ENCODE measurements at regions not wholly inside any gene's neighbourhood (a gene's known extent, or its start where the extent isn't known, plus 50 kb on each side); places are given as distances from the start of the nearest gene placed in this dataset.

DNA sequence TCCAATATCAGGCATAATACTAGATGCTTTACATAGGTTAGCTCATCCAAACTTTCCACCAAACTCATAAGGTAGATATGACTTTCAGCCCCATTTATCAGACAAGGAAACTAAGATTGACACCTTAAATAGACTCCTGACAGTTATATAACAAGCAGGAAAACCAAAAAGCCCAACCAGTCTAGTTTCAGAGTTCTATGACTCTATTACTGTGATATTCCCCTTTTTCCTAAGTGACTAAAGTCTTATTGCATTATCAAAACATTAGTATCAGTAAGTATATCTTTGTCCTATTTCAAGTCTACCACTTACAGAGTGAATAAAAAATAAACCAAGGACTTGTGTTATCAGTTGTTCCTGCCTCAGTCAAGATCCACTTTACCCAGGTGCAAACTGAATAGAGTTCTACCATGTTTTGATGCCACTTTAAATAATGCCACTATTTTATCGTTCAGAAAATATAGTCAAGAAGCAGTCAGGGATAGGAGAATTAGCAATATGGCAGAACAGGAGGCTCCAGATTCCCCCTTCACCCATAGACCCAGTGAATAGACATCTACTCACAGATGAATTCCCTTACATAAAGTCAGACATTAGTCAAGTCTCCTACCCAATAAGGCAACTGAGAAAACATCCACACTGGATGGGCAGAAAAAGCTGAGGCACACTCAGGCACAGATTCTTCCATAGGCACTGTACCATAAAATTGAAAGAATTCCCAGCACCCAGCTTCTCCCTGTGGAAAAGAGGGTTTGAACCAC is 74.1 kb downstream of the CRPPA start:
- no peak for ATAC-seq (ENCODE audit: low FRiP score)
- DNase-seq (ENCODE audit: low spot score) = no peak
- TF ChIP-seq, protein P1, sequence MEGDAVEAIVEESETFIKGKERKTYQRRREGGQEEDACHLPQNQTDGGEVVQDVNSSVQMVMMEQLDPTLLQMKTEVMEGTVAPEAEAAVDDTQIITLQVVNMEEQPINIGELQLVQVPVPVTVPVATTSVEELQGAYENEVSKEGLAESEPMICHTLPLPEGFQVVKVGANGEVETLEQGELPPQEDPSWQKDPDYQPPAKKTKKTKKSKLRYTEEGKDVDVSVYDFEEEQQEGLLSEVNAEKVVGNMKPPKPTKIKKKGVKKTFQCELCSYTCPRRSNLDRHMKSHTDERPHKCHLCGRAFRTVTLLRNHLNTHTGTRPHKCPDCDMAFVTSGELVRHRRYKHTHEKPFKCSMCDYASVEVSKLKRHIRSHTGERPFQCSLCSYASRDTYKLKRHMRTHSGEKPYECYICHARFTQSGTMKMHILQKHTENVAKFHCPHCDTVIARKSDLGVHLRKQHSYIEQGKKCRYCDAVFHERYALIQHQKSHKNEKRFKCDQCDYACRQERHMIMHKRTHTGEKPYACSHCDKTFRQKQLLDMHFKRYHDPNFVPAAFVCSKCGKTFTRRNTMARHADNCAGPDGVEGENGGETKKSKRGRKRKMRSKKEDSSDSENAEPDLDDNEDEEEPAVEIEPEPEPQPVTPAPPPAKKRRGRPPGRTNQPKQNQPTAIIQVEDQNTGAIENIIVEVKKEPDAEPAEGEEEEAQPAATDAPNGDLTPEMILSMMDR (IDR thresholded peaks at IDR 0.05) = no peak

DNA sequence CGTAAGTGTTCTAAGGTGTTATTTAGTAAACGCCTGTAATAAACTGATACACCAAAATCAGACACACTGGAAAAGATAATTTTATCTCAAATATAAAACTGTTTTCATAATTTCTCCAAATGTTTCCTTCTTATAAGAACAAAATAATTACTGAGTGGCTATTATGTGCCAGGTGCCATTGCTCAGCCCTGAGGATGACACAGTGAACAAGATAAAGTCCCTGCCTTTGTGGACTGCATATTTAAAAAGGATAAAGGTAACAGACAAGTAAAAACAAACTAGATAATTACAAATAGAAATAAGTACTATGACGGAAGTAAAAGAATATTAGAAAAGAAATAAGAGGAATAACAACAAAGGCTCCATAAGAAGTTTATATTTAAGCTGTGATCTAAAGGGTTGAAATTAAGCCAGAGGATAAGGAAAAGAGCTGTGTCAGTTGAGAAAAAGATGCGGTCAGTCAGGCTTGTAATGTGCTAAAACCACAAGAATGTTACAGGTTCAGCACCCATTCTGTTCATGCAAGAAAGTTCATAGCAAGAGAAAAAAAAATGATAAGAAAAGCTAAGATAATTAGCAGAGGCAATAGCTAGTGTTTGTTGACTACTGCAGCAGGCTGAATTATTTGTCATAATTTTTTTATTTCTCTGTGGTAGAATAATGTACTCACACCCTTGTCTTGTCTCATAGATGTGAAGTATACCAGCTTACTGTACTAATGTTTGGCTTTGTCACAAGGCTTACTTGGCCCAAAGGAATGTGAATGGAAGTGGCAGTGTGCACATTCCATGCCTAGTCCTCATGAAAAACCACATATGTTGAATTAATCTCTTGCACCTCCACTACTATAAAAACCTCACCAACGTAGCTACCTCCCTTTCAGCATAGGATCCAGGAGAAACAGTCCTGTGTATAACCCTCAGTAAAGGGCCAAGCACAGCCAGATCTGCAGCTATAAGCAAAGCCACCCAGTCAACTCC is 75.1 kb downstream of the CRPPA start:
- DNase-seq (ENCODE audit: low spot score) = no peak
- TF ChIP-seq, protein P1 (IDR thresholded peaks at IDR 0.05) = no peak
- no peak for ATAC-seq (ENCODE audit: low FRiP score)

DNA sequence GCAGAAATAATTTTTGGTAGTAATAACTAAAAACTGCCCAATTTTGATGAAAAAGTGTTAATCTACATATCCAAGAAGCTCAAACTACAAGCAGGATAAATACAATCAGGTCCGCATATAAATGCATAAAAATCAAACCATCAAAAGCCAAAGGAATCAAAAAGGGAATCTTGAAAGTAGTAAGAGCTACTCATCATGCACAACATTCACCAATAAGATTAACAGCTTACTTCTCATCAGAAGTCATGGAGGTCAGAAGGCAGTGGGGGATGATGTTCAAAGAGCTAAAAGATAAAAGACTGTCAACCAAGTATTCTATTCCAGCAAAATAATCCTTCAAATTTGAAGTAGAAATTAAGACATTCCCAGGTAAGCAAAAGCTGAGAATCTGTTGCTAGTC is 76.4 kb downstream of the CRPPA start:
- DNase-seq (ENCODE audit: low spot score) (no peak), ATAC-seq (ENCODE audit: low FRiP score) (no peak)
- TF ChIP-seq, protein P1 (IDR thresholded peaks at IDR 0.05) = no peak

DNA sequence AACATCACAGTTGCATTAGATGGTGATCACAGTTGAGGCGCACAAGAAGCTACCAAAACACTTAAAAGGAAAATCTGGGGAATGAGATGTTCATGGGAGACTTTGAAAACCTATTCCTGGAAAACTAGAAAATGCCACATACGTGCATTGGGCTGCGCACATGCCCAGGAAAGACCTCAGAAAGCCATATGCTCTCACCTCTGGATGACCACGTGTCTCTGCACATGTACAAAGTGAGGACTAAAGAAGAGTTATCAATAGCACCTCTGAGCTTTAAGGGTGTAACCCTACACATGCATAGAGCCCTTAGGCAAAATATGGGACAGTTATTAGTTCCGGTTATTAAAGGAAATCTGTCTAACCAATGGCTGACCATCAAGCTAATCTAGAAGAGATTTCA is 77.7 kb downstream of the CRPPA start:
- TF ChIP-seq, protein P1 (IDR thresholded peaks at IDR 0.05) = no peak
- DNase-seq (ENCODE audit: low spot score) = no peak
- ATAC-seq (ENCODE audit: low FRiP score) = no peak

DNA sequence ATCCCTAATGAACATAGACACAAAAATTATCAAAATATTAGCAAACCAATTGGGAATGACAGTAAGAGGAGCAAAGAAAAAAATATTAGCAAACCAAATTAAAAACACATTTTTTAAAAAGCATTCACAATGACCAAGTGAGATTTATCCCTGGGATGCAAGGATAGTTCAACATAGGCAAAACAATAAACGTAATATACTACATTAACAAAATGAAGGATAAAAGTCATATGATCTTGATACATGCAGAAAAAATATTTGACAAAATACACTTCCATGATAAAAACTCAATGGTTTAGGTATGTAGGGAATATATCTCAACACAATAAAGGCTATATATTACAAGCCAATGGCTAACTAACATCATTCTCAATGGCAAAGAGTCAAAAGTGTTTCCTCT is 83.3 kb downstream of the CRPPA start:
- TF ChIP-seq, protein P1 (IDR thresholded peaks at IDR 0.05) = no peak
- DNase-seq (ENCODE audit: low spot score) (no peak), ATAC-seq (ENCODE audit: low FRiP score) (no peak)

DNA sequence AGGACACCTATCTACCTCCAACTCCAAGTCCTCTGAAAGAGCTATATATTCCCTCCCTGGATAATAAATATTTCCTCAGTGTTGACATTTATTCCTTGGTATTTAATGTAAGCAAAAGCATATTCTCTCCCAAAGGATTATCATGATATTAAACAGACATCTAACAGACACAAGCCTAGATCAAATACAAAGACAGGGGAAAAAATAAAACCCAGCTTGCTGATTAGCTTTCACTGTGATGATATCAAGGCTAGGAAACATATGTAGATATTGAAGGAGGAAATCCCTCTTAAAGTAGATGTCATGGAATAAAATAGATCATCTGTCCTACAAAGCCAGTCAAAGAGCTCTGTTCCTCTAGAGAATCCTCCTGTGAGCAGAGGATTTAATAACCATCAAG is 95.2 kb downstream of the CRPPA start:
- no peak for ATAC-seq (ENCODE audit: low FRiP score)
- TF ChIP-seq, protein P1 (IDR thresholded peaks at IDR 0.05) = no peak

More for the DNA sequence above, 95.2 kb downstream of the CRPPA start:
- no peak for DNase-seq (ENCODE audit: low spot score)
